ENCODE measurements at regions not wholly inside any gene's neighbourhood (a gene's known extent, or its start where the extent isn't known, plus 50 kb on each side); places are given as distances from the start of the nearest gene placed in this dataset.
"Not testable (repeated sequence)": the region's sequence is repeated elsewhere in the genome, so short reads cannot be mapped to it uniquely, and the experiment has no call there.

DNA sequence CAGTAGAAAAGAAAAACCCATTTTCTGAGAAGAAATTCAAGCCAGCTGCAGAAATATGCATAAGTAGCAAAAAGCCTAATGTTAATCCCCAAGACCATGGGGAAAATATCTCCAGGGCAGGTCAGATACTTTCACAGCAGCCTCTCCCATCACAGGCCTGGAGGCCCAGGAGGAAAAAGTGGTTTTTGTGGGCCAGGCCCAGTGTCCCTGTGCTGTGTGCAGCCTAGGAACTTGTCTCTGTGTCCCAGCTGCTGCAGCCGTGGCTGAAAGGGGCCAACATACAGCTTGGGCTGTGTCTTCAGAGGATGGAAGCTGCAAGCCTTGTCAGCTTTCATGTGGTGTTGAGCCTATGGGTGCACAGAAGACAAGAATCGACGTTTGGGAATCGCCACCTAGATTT lies 581.0 kb downstream of the C4orf33 start:
- no peak for DNase-seq (ENCODE audit: low read depth in 2 of 2)

DNA sequence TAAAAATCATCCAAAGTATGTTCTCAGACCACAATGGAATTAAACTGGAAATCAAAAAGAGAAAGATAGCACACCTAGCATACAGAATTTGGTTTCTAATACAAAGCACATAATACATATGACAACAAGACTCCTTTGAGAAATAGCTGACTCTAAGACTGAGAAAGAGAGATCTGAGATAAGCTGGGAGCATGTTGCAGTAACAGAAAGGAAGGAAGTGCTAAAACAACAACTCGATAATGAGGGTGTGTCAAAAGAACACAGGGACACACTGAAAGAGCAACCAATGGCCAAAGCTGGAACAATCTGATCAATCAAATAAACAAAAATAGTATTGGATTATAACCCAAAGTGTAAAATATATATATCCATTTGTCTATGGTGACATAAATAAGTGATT lies 586.6 kb downstream of the C4orf33 start:
- DNase-seq (ENCODE audit: low read depth in 2 of 2): no peak

GRCh38 chr4:129707949-129708348 lies 612.0 kb downstream of the C4orf33 start:
- no peak for DNase-seq (ENCODE audit: low read depth in 2 of 2)

DNA sequence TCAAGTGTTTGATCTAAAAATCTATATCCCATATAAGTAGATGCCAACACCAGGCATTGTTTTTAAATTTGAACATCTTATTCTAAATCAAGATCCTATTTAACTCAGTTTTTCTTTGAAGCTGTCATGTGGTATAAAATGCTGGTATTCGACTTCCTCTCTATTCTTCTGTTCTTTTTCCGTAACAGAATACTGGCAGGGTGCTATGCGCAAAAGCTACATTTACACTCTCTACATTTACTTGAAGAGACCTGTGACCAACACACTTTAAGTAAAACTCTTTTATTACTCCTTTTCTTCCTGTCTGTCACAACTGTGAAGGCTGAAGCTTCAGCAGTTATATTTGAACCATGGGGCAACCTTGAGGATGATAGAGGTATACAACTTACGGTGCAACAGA lies 612.8 kb downstream of the C4orf33 start:
- no peak for DNase-seq (ENCODE audit: low read depth in 2 of 2)

- no peak for DNase-seq (ENCODE audit: low read depth in 2 of 2)
Measured at GRCh38 chr4:129738175-129738574, 642.2 kb downstream of the C4orf33 start.

- DNase-seq (ENCODE audit: low read depth in 2 of 2): no peak
Measured at GRCh38 chr4:129747756-129748155, 651.8 kb downstream of the C4orf33 start.

DNA sequence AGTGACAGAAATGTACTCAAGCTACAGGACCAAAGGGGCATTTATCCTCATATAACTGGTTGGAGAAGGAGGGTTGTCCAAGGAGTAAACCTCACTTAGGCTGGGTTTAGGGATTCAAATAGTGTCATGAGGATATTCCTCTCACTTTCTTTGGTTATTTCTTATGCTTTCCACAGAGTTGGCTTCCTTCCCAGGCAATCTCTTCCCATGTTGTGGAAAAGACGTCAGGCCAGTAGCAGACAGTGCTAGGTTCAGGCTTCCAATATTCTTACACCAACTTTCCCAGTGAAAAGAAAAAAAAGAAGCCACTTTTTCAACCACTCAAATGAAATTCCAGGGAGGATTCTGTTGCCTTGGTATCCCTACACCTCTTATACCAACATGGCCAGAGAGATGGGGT lies 653.0 kb downstream of the C4orf33 start:
- no peak for DNase-seq (ENCODE audit: low read depth in 2 of 2)

GRCh38 chr4:129751646-129752045 lies 655.7 kb downstream of the C4orf33 start:
- no peak for DNase-seq (ENCODE audit: low read depth in 2 of 2)

DNA sequence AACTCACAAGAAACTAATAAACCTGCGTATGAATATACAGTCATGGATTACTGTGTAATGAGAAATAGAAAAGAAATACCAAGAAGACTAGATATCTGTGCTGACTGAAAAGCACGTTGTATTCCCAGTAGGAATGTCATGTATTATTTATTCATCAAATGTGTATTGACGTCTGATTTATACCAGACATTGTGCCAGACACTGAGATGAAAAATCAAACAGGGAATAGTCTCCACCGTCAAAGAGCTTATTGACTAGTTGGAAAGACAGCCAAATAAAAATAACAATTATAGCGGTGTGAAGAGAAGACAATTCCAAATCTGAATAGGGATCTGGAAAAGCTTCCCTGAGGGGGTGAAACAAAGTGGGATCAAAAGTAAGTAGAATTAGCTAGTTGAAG lies 687.6 kb downstream of the C4orf33 start:
- DNase-seq (ENCODE audit: low read depth in 2 of 2): no peak

- DNase-seq (ENCODE audit: low read depth in 2 of 2): no peak
Measured at GRCh38 chr4:129788486-129788885, 692.5 kb downstream of the C4orf33 start.

- DNase-seq (ENCODE audit: low read depth in 2 of 2): no peak
Measured at GRCh38 chr4:129804461-129804981, 708.6 kb downstream of the C4orf33 start.

DNA sequence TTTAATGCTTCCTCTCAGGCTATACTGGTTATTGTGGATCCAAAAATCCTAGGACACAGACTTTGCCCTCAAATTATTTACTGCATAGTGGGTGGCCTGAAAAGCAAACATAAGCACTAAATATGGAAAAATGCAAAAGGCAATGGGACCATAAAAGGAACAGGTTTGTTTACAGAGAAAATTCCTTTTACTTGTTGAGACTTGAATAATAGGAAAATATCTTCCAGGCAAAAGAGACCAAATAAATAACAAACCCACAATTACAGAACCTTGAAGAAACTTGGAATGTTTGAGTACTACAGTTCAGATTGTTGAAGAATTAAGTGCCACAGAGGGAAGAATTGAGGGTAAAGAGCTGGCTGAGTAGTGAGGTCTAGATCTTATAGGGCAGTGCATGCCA lies 711.0 kb downstream of the C4orf33 start:
- no peak for DNase-seq (ENCODE audit: low read depth in 2 of 2)

- DNase-seq (ENCODE audit: low read depth in 2 of 2): no peak
Measured at GRCh38 chr4:129808242-129808641, 712.3 kb downstream of the C4orf33 start.

- DNase-seq (ENCODE audit: low read depth in 2 of 2): no peak
Measured at GRCh38 chr4:129821073-129821472, 725.1 kb downstream of the C4orf33 start.

- DNase-seq (ENCODE audit: low read depth in 2 of 2): no peak
Measured at GRCh38 chr4:129821963-129822362, 726.0 kb downstream of the C4orf33 start.

DNA sequence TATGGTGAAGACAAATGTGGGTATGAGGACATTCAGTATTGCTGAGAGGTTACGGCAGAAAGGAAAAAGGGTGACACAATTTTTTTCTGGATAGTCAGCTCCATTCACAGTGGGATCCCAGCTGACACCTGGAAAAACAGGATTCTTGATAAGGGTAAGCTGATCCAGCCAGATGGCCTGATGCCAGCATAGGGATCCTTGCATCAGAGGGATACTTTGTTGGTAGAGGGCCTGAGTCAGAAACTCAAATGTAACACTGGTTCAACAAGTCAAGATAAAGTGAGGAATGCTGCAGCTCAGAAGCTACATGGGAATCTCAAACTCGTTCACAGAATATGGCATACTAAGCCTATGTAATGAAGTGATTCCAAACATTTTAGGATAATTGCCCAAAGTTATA lies 726.7 kb downstream of the C4orf33 start:
- DNase-seq (ENCODE audit: low read depth in 2 of 2): no peak

- DNase-seq (ENCODE audit: low read depth in 2 of 2): no peak
Measured at GRCh38 chr4:129823105-129823504, 727.2 kb downstream of the C4orf33 start.

DNA sequence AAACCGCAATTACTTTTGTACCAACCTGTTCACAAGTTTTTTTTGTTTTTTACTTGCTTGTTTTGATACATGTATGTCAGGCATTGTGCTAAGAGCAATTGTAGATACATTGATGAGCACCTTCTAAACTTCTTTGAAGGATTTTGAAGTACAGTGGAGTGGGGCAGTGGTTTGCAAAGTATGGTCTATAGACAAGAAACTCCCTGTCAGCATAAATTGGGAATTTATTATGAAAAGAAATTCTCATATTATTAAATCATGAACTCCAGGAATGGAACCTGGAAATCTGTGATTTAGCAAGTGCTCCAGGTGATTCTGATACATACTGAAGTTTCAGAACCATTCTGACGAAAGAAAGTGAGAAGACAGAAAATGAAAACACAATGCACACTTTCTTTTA lies 733.4 kb downstream of the C4orf33 start:
- DNase-seq (ENCODE audit: low read depth in 2 of 2): no peak

- no peak for DNase-seq (ENCODE audit: low read depth in 2 of 2)
Measured at GRCh38 chr4:129839687-129840086, 743.7 kb downstream of the C4orf33 start.

GRCh38 chr4:129842096-129842495 lies 746.1 kb downstream of the C4orf33 start:
- DNase-seq (ENCODE audit: low read depth in 2 of 2): no peak

GRCh38 chr4:129852434-129852833 lies 756.5 kb downstream of the C4orf33 start:
- DNase-seq (ENCODE audit: low read depth in 2 of 2): no peak

GRCh38 chr4:129853685-129854467 lies 757.9 kb downstream of the C4orf33 start:
- DNase-seq (ENCODE audit: low read depth in 2 of 2): not testable (repeated sequence)

- DNase-seq (ENCODE audit: low read depth in 2 of 2): no peak
Measured at GRCh38 chr4:129862461-129862860, 766.5 kb downstream of the C4orf33 start.

- DNase-seq (ENCODE audit: low read depth in 2 of 2): no peak
Measured at GRCh38 chr4:129863206-129863605, 767.3 kb downstream of the C4orf33 start.
